K562 (cell line): ENCODE measurements at regions not wholly inside any gene's neighbourhood (a gene's known extent, or its start where the extent isn't known, plus 50 kb on each side); places are given as distances from the start of the nearest gene placed in this dataset.

ENCODE experiments used
- ATAC-seq: fragments of 200-7000 bp; cut with Tn5 transposase; 3 replicates; pipeline ENCODE4 v1.9.1; 2020; ENCODE audit warnings: moderate library complexity
- BruUV-seq: library from RNA; stranded (reverse); fragments of 400-500 nt; replicated peaks from 2 replicates; lab custom pipeline; 2021; lab: Mats Ljungman, UMichigan
- CTCF ChIA-PET: fragments of 300-600 bp; formaldehyde crosslinking; extraction: SDS; loops from one replicate; lab custom pipeline; 2021; ENCODE audit warnings: low intra/inter-chr PET ratio; lab: Yijun Ruan, JAX
- POLR2A ChIA-PET: fragments of 300-600, 350-650 bp; sonication (Branson Sonifier 250); formaldehyde crosslinking; extraction: SDS; loops from one replicate; lab custom pipeline; 2021; ENCODE audit warnings: antibody characterized with exemption, inconsistent platforms; lab: Yijun Ruan, JAX
- DNase-seq, 4 experiments: peaks; one replicate each; pipeline versions ENCODE4 v3.0.0 to v3.0.0-alpha.2; 2011 to 2018; ENCODE audit warnings: low spot score in 3 of 4, mixed read lengths in 3 of 4; ENCODE audit errors: extremely low read depth in 1 of 4
- FAIRE-seq: peaks from 2 replicates; lab custom pipeline; 2011; peaks lifted over from hg19 to GRCh38; lab: Jason Lieb, UNC
- H2AFZ ChIP-seq: 2 replicates; pipeline ENCODE4 v1.6.0; 2011; ENCODE audit warnings: low read depth, low read length, control low read depth, inconsistent platforms
- H3K27ac ChIP-seq: fragments of 200-600 bp; 3 replicates; pipeline ENCODE4 v1.8.0; 2011; ENCODE audit warnings: low read depth, mild to moderate bottlenecking, control low read depth, inconsistent platforms, low read length, moderate library complexity, mixed read lengths; ENCODE audit errors: extremely low read depth
- H3K27me3 ChIP-seq, 2 experiments: fragments of 300-600 bp in 1 of 2; 2 replicates in 1 of 2; 3 replicates in 1 of 2; pipeline versions ENCODE4 v1.6.0 to v1.8.0; 2011; ENCODE audit warnings: inconsistent platforms in 2 of 2, low read length in 2 of 2, mild to moderate bottlenecking in 1 of 2, mixed read lengths in 1 of 2, moderate library complexity in 1 of 2; ENCODE audit not compliant: control insufficient read depth in 2 of 2, insufficient read depth in 2 of 2
- H3K36me3 ChIP-seq: fragments of 300-600 bp; 3 replicates; pipeline ENCODE4 v1.8.0; 2011; ENCODE audit warnings: mild to moderate bottlenecking, low read length, inconsistent platforms; ENCODE audit not compliant: control insufficient read depth, insufficient read depth
- H3K4me1 ChIP-seq, 2 experiments: fragments of 200-600 bp in 1 of 2; replicated peaks in 1 of 2; 2 replicates in 1 of 2; 3 replicates in 1 of 2; pipeline versions ENCODE4 v1.5.1 to v1.8.0; 2011; ENCODE audit warnings: inconsistent platforms in 2 of 2, low read length in 2 of 2, mild to moderate bottlenecking in 1 of 2, mixed read lengths in 1 of 2, moderate library complexity in 1 of 2; ENCODE audit not compliant: control insufficient read depth in 2 of 2, insufficient read depth in 2 of 2
- H3K4me2 ChIP-seq: 2 replicates; pipeline ENCODE4 v1.6.1; 2011; ENCODE audit warnings: low read length, control low read depth, inconsistent platforms, mixed read lengths; ENCODE audit not compliant: insufficient read depth
- H3K4me3 ChIP-seq: fragments of 200-600 bp; sonication (generic), shearing (Covaris generic); 2 replicates; pipeline ENCODE4 v1.5.1; 2016; ENCODE audit warnings: control low read depth, inconsistent platforms
- H3K79me2 ChIP-seq: fragments of 200-600 bp; 3 replicates; pipeline ENCODE4 v1.8.0; 2011; ENCODE audit warnings: low read length, inconsistent platforms; ENCODE audit not compliant: control insufficient read depth, insufficient read depth
- H3K9ac ChIP-seq, 2 experiments: 2 replicates each; pipeline versions ENCODE4 v1.6.0 to v1.6.1; 2011; ENCODE audit warnings: low read depth in 2 of 2, low read length in 2 of 2, control low read depth in 1 of 2, inconsistent platforms in 1 of 2, mild to moderate bottlenecking in 1 of 2, mixed read lengths in 1 of 2; ENCODE audit not compliant: insufficient read depth in 1 of 2
- H3K9me1 ChIP-seq: one replicate; pipeline ENCODE4 v1.6.0; 2011; ENCODE audit warnings: inconsistent platforms, mild to moderate bottlenecking, low read length, moderate library complexity; ENCODE audit not compliant: control insufficient read depth, insufficient read depth
- H3K9me3 ChIP-seq: replicated peaks from 2 replicates; pipeline ENCODE4 v1.5.1; 2011; ENCODE audit warnings: low read depth, low read length, inconsistent platforms; ENCODE audit not compliant: control insufficient read depth, insufficient read depth
- H4K20me1 ChIP-seq: replicated peaks from 2 replicates; pipeline ENCODE4 v1.6.1; 2011; ENCODE audit warnings: low read length, inconsistent platforms, mixed read lengths; ENCODE audit not compliant: control insufficient read depth, insufficient read depth
- ARID3A ChIP-seq: IDR thresholded peaks from 2 replicates; pipeline ENCODE4 v1.6.1; 2012; ENCODE audit warnings: low read depth, low read length, improper control_type of control experiment, borderline replicate concordance
- BRF1 ChIP-seq: IDR thresholded peaks from 3 replicates; pipeline ENCODE4 v1.6.1; 2011; ENCODE audit warnings: borderline replicate concordance, mild to moderate bottlenecking; ENCODE audit not compliant: insufficient read length; ENCODE audit errors: extremely low read depth
- CLOCK ChIP-seq: fragments of 250-450 bp; sonication (Bioruptor Pico); IDR thresholded peaks from 2 replicates; pipeline ENCODE4 v1.4.0; 2020; ENCODE audit warnings: mild to moderate bottlenecking, moderate library complexity, borderline replicate concordance
- CTBP1 ChIP-seq: fragments of 450-650 bp; IDR thresholded peaks from 2 replicates; pipeline ENCODE4 v1.6.1; 2016; ENCODE audit warnings: borderline replicate concordance
- ELK1 ChIP-seq: sonication (generic); formaldehyde crosslinking; IDR thresholded peaks from 2 replicates; pipeline ENCODE4 v1.8.1; 2022; ENCODE audit warnings: missing genetic modification reagents
- HMGXB4 ChIP-seq: sonication (generic); formaldehyde crosslinking; IDR thresholded peaks from 2 replicates; pipeline ENCODE4 v1.8.1; 2023; ENCODE audit warnings: mild to moderate bottlenecking, missing genetic modification reagents
- NFXL1 ChIP-seq: fragments of 450-650 bp; formaldehyde crosslinking; IDR thresholded peaks from 2 replicates; pipeline ENCODE4 v1.4.0; 2021; ENCODE audit warnings: mild to moderate bottlenecking
- NUFIP1 ChIP-seq: fragments of 450-650 bp; IDR thresholded peaks from 2 replicates; pipeline ENCODE4 v1.6.1; 2018; ENCODE audit not compliant: partially characterized antibody
- POLR2B ChIP-seq: fragments of 450-650 bp; IDR thresholded peaks from 2 replicates; pipeline ENCODE4 v1.6.1; 2018; ENCODE audit warnings: low read depth; ENCODE audit not compliant: partially characterized antibody
- SNAPC5 ChIP-seq: fragments of 250-450 bp; sonication (Bioruptor Pico); IDR thresholded peaks from 2 replicates; pipeline ENCODE4 v1.8.0; 2021; ENCODE audit warnings: moderate library complexity, mild to moderate bottlenecking, inconsistent platforms
- THRAP3 ChIP-seq: fragments of 450-650 bp; IDR thresholded peaks from 2 replicates; pipeline ENCODE4 v1.6.1; 2016; ENCODE audit warnings: mild to moderate bottlenecking, inconsistent platforms, borderline replicate concordance
- ZBED1 ChIP-seq: IDR thresholded peaks from 2 replicates; pipeline ENCODE4 v1.6.1; 2014
- ZHX1 ChIP-seq: fragments of 150-350 bp; conservative IDR thresholded peaks from 2 replicates; pipeline ENCODE4 v1.6.1; 2014; ENCODE audit warnings: low read length
- WGBS: fragments of 100-300 bp; shearing (Covaris generic); methylation state at CpG from one replicate; pipeline ENCODE4 v1.1.6; 2016; ENCODE audit warnings: low coverage, mixed read lengths; ENCODE audit not compliant: insufficient coverage; ENCODE audit errors: missing lambda C conversion rate; 5-methylcytosine and 5-hydroxymethylcytosine counted together
- in situ Hi-C: fragments of 300-500 bp; cut with MboI; formaldehyde crosslinking; loops from 4 replicates; pipeline ENCODE4 v1.15.0; 2018; ENCODE audit warnings: inconsistent platforms, mixed read lengths
- intact Hi-C: fragments of 100-400 bp; cut with micrococcal nuclease; formaldehyde crosslinking; loops from 2 replicates; pipeline ENCODE4 v1.14.2; 2022

GRCh38 chr5:125652761-125653160, 770.4 kb upstream of the GRAMD2B start:
- Histone ChIP-seq H4K20me1 (no peaks in the 10 kb centered on the region), H3K9ac (no peak overlapping the region), H3K27me3 (no peaks in the 10 kb centered on the region), H3K4me3 (no peak overlapping the region), H3K4me2 (no peak overlapping the region), H3K36me3 (no peaks in the 10 kb centered on the region), H3K79me2 (no peaks in the 10 kb centered on the region), H3K4me1 (no peaks in the 10 kb centered on the region), H3K9me1 (no peaks in the 10 kb centered on the region), H3K9me3 (no peaks in the 10 kb centered on the region; the same call in 1 of the 2 replicates), H2AFZ (no peak overlapping the region), H3K27ac (no peak overlapping the region)
- in situ Hi-C loops: no loop called here
- DNase-seq: no peak
- FAIRE-seq: no peak
- no peak for ATAC-seq
- WGBS: 0% methylated on average over 2 of the region's 2 CpGs
- CTCF ChIA-PET: no interaction called here
- intact Hi-C loops: no loop called here
- no TSS peak for BruUV-seq
- POLR2A ChIA-PET: no interaction called here
- TF ChIP-seq POLR2B (no peak), BRF1 (no peak), CLOCK (CRISPR knock-in tag) (no peak), NFXL1 (CRISPR knock-in tag) (no peak), HMGXB4 (CRISPR knock-in tag) (no peak), SNAPC5 (CRISPR knock-in tag) (no peak), ARID3A (no peak), ZBED1 (no peak), ZHX1 (no peak), CTBP1 (no peak), THRAP3 (no peak), ELK1 (CRISPR knock-in tag) (no peak), NUFIP1 (no peak)
